LNCAP (cell line): ENCODE measurements at regions not wholly inside any gene's neighbourhood (a gene's known extent, or its start where the extent isn't known, plus 50 kb on each side); places are given as distances from the start of the nearest gene placed in this dataset.

Source experiments
- CTCF ChIP-seq: fragments of 450-650 bp; IDR thresholded peaks from 2 replicates; pipeline ENCODE4 v1.5.1; 2017; ENCODE audit warnings: mild to moderate bottlenecking

- TF ChIP-seq CTCF, result no peak
Measured at GRCh38 chr1:185574139-185574875, 159.9 kb upstream of the HMCN1 start.

DNA sequence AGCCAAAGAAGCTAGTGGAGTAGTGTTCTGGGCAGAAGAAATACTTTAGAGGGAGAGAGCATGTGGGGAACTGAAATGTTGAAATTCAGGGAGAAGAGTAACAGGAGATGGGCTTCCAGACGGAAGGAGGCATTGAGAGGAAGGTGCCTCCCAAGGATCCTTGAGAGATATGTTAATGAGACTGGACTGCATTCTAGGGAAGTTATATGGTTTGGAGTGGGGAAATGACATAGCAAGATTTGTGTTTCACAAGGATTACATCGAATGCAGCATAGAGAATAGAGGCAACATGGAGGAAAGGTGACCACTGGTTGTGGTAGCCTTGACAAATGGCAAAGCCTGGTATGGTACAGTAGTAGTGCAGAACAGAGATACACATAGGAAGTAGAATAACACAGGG, 160.5 kb upstream of the HMCN1 start:
- TF ChIP-seq CTCF, result no peak

- no peak for TF ChIP-seq CTCF
Measured at GRCh38 chr1:185573162-185573561, 161.0 kb upstream of the HMCN1 start.

- no peak for TF ChIP-seq CTCF
Measured at GRCh38 chr1:185570962-185571361, 163.2 kb upstream of the HMCN1 start.

DNA sequence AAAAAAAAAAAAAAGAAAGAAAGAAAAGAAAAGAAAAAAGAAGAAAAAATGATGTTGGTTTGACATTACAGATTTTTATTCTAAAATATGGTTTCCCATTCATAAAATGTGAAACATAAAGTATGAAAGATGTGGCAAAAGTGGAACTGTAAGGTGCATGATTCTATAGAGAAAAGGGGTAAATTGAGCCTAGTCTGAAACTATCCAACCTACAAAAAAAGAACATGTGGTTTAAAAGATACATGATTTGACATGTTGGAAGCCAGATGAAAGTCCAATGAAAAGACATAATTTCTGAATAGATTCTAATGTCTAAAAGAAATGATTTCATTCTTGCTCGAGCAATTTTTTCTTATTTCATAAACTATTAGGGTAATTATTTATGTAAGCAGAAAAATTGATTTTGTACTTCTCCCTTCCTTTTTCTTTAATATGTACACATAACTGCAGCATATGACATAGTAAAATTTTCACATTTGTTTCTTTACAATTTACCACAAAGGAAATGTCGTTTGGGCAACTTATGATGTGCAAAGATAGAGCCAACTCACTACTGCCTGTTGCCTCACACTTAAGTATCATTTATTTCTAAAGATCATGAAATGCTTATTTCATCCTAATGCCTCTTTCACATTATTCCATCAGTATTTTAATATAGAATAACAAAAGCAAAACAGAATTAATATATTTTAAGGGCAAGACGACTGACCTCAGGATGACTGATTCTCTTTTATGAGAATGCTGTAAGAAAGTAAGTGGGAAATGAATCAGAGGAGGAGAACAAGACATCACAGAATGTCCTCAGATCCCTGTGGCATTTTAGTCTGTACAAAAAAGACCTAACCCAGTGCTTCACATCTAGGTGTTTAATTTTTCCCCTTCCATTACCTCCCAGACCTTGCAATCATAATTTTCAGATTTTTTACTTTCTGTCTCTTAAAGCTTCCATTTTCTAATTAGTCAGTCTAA, 165.8 kb upstream of the HMCN1 start:
- TF ChIP-seq CTCF, result no peak

- no peak for TF ChIP-seq CTCF
Measured at GRCh38 chr1:185567440-185567839, 166.8 kb upstream of the HMCN1 start.

DNA sequence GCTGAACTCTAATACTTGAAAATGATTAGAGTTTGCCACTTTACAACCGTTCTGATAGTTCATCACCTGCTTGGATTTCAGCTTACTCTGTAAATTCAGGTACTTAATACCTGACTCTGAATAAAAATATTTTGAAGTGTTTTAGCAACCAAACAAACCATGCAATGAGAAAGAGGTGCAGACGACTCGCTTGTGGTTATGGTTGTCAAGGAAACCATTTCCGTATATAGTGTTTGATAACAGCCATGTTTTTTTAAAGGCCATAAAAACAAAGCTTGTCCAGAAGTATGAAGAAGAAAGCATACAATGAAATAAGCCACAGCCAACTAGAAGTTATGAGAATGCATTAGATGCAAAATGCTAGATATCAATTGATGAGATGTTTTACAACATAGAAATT, 167.2 kb upstream of the HMCN1 start:
- no peak for TF ChIP-seq CTCF
